22Rv1 (cell line): ENCODE measurements at regions not wholly inside any gene's neighbourhood (a gene's known extent, or its start where the extent isn't known, plus 50 kb on each side); places are given as distances from the start of the nearest gene placed in this dataset.

ENCODE experiments used
- CTCF ChIP-seq: fragments of 450-650 bp; IDR thresholded peaks from 2 replicates; pipeline ENCODE4 v1.5.1; 2017; ENCODE audit warnings: mild to moderate bottlenecking
- ZFX ChIP-seq: fragments of 450-650 bp; IDR thresholded peaks from 2 replicates; pipeline ENCODE4 v1.6.1; 2017; ENCODE audit warnings: antibody characterized with exemption, borderline replicate concordance

GRCh38 chr18:42414756-42415454 is 459.9 kb downstream of the PIK3C3 start:
- no peak for TF ChIP-seq CTCF
- no peak for TF ChIP-seq ZFX
